ENCODE measurements at regions not wholly inside any gene's neighbourhood (a gene's known extent, or its start where the extent isn't known, plus 50 kb on each side); places are given as distances from the start of the nearest gene placed in this dataset.

DNA sequence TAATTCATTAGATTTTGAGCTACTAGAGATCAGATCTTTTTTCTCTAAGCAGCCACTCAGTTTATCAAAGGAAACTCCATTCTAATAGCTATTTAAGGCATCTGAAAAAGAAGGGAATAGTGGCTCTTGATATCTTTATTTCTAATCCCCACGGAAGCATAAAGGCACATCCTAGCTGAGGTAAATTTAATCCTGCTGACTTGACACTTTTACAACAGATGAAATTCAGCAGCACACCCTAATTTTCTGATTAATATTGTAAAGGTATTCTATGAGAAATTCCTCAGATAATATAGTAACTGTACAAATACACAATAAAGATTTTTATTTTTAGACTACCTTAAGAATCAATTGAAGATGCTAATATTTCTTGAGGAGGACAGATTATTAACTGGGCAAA lies 916.4 kb downstream of the TMTC2 start:
- TF ChIP-seq CTCF (IDR thresholded peaks at IDR 0.05): no peak
- TF ChIP-seq EZH2phosphoT487 (IDR thresholded peaks at IDR 0.05): no peak

All from neural progenitor cell (in vitro differentiated cells).